GM12865 (cell line): ENCODE measurements at regions not wholly inside any gene's neighbourhood (a gene's known extent, or its start where the extent isn't known, plus 50 kb on each side); places are given as distances from the start of the nearest gene placed in this dataset.

ENCODE experiments used
- DNase-seq: peaks from one replicate; pipeline ENCODE4 v3.0.0; 2010; ENCODE audit warnings: low read depth
- H3K4me3 ChIP-seq: 2 replicates; pipeline ENCODE4 v1.5.1; 2011; ENCODE audit warnings: mild to moderate bottlenecking, low read depth, low read length, control low read depth
- CTCF ChIP-seq: IDR thresholded peaks from 2 replicates; pipeline ENCODE4 v1.5.1; 2011; ENCODE audit warnings: low read length, control low read depth, low read depth, inconsistent platforms; ENCODE audit not compliant: insufficient read depth; ENCODE audit errors: missing control alignments

- H3K4me3 ChIP-seq, result no peak overlapping the region
- no peak for DNase-seq
- TF ChIP-seq CTCF, result no peak
Measured at GRCh38 chr12:97131220-97131981, 224.3 kb downstream of the NEDD1 start.

GRCh38 chr12:97132270-97132669, 225.2 kb downstream of the NEDD1 start:
- DNase-seq, result no peak
- no peak overlapping the region for H3K4me3 ChIP-seq
- no peak for TF ChIP-seq CTCF

- no peak for TF ChIP-seq CTCF
- H3K4me3 ChIP-seq, result no peak overlapping the region
- DNase-seq, result no peak
Measured at GRCh38 chr12:97134495-97134894, 227.4 kb downstream of the NEDD1 start.

GRCh38 chr12:97140355-97140754, 233.3 kb downstream of the NEDD1 start:
- DNase-seq, result no peak
- H3K4me3 ChIP-seq, result no peak overlapping the region
- no peak for TF ChIP-seq CTCF

- TF ChIP-seq CTCF, result no peak
- no peak for DNase-seq
- H3K4me3 ChIP-seq, result no peak overlapping the region
Measured at GRCh38 chr12:97142737-97143410, 235.8 kb downstream of the NEDD1 start.

GRCh38 chr12:97148941-97149559, 242.0 kb downstream of the NEDD1 start:
- peak; percentile 76 for DNase-seq
- TF ChIP-seq CTCF, result peak; percentile 95

More at GRCh38 chr12:97148941-97149559, 242.0 kb downstream of the NEDD1 start:
- H3K4me3 ChIP-seq, result no peak overlapping the region
